ENCODE measurements at regions not wholly inside any gene's neighbourhood (a gene's known extent, or its start where the extent isn't known, plus 50 kb on each side); places are given as distances from the start of the nearest gene placed in this dataset.

DNA sequence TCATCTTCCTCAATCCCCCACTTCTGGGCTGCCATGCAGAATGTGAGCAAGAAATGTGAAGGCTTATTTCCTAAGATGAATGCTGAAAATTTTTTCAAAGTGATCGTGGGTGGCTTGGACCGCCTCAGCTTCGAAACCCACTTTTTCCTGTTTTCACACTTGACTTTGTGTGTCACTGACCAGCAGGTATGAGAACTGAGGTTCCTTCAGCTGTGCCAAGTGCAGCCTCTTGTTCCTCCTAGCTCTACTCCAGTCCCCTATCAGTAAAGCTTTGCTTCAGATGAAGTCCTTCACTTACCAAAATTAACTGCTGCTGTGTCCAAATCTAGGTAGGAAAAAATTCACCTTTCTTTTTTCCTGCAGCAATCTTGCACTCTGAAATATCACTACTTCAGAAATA lies 382.6 kb downstream of the DTWD2 start:
- TF ChIP-seq, protein P1, sequence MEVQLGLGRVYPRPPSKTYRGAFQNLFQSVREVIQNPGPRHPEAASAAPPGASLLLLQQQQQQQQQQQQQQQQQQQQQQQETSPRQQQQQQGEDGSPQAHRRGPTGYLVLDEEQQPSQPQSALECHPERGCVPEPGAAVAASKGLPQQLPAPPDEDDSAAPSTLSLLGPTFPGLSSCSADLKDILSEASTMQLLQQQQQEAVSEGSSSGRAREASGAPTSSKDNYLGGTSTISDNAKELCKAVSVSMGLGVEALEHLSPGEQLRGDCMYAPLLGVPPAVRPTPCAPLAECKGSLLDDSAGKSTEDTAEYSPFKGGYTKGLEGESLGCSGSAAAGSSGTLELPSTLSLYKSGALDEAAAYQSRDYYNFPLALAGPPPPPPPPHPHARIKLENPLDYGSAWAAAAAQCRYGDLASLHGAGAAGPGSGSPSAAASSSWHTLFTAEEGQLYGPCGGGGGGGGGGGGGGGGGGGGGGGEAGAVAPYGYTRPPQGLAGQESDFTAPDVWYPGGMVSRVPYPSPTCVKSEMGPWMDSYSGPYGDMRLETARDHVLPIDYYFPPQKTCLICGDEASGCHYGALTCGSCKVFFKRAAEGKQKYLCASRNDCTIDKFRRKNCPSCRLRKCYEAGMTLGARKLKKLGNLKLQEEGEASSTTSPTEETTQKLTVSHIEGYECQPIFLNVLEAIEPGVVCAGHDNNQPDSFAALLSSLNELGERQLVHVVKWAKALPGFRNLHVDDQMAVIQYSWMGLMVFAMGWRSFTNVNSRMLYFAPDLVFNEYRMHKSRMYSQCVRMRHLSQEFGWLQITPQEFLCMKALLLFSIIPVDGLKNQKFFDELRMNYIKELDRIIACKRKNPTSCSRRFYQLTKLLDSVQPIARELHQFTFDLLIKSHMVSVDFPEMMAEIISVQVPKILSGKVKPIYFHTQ (CRISPR knock-in tag; IDR thresholded peaks at IDR 0.05) = no peak
- no peak for TF ChIP-seq ELF4 (CRISPR knock-in tag; IDR thresholded peaks at IDR 0.05; ENCODE audit: low read depth)
- TF ChIP-seq ZNF532 (CRISPR knock-in tag; IDR thresholded peaks at IDR 0.05; ENCODE audit: borderline replicate concordance) = no peak
- no peak for TF ChIP-seq ETV6 (CRISPR knock-in tag; IDR thresholded peaks at IDR 0.05)
- TF ChIP-seq SMAD3 (CRISPR knock-in tag; IDR thresholded peaks at IDR 0.05; ENCODE audit: borderline replicate concordance) = no peak
- TF ChIP-seq NFYB (CRISPR knock-in tag; conservative IDR thresholded peaks at IDR 0.05; ENCODE audit: low read depth) = no peak
- TF ChIP-seq ZNF423 (CRISPR knock-in tag; IDR thresholded peaks at IDR 0.05) = no peak
- no peak for TF ChIP-seq GTF2I (CRISPR knock-in tag; conservative IDR thresholded peaks at IDR 0.05)

GRCh38 chr5:118604106-118604505 lies 384.2 kb downstream of the DTWD2 start:
- H3K27me3 Mint-ChIP-seq (ENCODE audit: low read depth) = no peaks in the 10 kb centered on the region
- ChIA-PET POLR2A (no interaction called here), CTCF (no interaction called here)
- H3K4me3 Mint-ChIP-seq = no peak overlapping the region
- ATAC-seq (no peak), DNase-seq (ENCODE audit: low spot score) (no peak)
- no peak overlapping the region for H3K27ac Mint-ChIP-seq
- TF ChIP-seq ZBTB21 (CRISPR knock-in tag; IDR thresholded peaks at IDR 0.05; ENCODE audit: borderline replicate concordance) (no peak), MXD4 (CRISPR knock-in tag; IDR thresholded peaks at IDR 0.05; ENCODE audit: borderline replicate concordance) (no peak), ZNF396 (CRISPR knock-in tag; IDR thresholded peaks at IDR 0.05; ENCODE audit: borderline replicate concordance) (no peak)
- no peaks in the 10 kb centered on the region for H3K36me3 Mint-ChIP-seq
- no peaks in the 10 kb centered on the region for H3K9me3 Mint-ChIP-seq
- no peaks in the 10 kb centered on the region for H3K4me1 Mint-ChIP-seq

More for the DNA sequence above, 382.6 kb downstream of the DTWD2 start:
- ChIA-PET CTCF (no interaction called here), POLR2A (no interaction called here)
- ATAC-seq (no peak), DNase-seq (ENCODE audit: low spot score) (no peak)
- no peak overlapping the region for H3K27ac Mint-ChIP-seq
- H3K4me1 Mint-ChIP-seq = no peaks in the 10 kb centered on the region
- no peak overlapping the region for H3K4me3 Mint-ChIP-seq
- H3K27me3 Mint-ChIP-seq (ENCODE audit: low read depth) = no peaks in the 10 kb centered on the region
- H3K36me3 Mint-ChIP-seq = no peaks in the 10 kb centered on the region
- H3K9me3 Mint-ChIP-seq = no peaks in the 10 kb centered on the region

- ChIA-PET POLR2A (no interaction called here), CTCF (no interaction called here)
- H3K36me3 Mint-ChIP-seq = no peaks in the 10 kb centered on the region
- TF ChIP-seq JUN (CRISPR knock-in tag; IDR thresholded peaks at IDR 0.05) = no peak
- no peak for TF ChIP-seq TP53 (CRISPR knock-in tag; IDR thresholded peaks at IDR 0.05)
- TF ChIP-seq ZMAT4 (CRISPR knock-in tag; IDR thresholded peaks at IDR 0.05) = no peak
- TF ChIP-seq JAZF1 (CRISPR knock-in tag; IDR thresholded peaks at IDR 0.05) = no peak
- no peaks in the 10 kb centered on the region for H3K9me3 Mint-ChIP-seq
- no peak overlapping the region for H3K27ac Mint-ChIP-seq
- no peak overlapping the region for H3K4me3 Mint-ChIP-seq
- ATAC-seq (no peak), DNase-seq (ENCODE audit: low spot score) (no peak)
- no peaks in the 10 kb centered on the region for H3K27me3 Mint-ChIP-seq (ENCODE audit: low read depth)
- no peaks in the 10 kb centered on the region for H3K4me1 Mint-ChIP-seq
Observed at GRCh38 chr5:118603278-118603677, 385.1 kb downstream of the DTWD2 start.
